Right renal pelvis (tissue), 4 donors: ENCODE measurements at regions not wholly inside any gene's neighbourhood (a gene's known extent, or its start where the extent isn't known, plus 50 kb on each side); places are given as distances from the start of the nearest gene placed in this dataset.
"Not testable (repeated sequence)": the region's sequence is repeated elsewhere in the genome, so short reads cannot be mapped to it uniquely, and the experiment has no call there.

Experiments used
- DNase-seq, 4 donors: peaks; one replicate each; pipeline ENCODE4 v3.0.0-alpha.2; 2013; ENCODE audit warnings: low read depth in 4 of 4, low spot score in 3 of 4, missing footprints in 1 of 4

DNA sequence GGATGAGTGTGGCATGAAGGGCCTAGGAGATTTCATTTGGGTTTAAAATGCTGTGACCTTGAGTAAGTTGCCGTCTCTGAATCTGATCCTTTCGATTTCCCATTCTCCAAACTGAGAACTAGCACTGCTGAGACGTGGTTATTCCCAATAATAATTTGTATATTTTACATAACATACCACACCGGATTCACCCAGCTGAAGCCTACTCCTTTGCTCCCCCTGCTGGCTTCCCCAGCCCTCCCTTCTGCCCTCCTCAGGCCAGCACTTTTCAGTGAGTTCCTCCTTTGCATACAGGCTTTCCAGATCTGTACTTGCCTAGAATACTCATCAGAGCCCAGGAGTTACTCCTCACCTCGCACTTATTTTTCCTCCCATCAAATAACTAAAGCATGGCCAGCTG lies 255.1 kb downstream of the OR4F29 start:
- DNase-seq: not testable (repeated sequence)

GRCh38 chr1:191296-192049 lies 260.0 kb downstream of the OR4F29 start:
- DNase-seq: not testable (repeated sequence)

DNA sequence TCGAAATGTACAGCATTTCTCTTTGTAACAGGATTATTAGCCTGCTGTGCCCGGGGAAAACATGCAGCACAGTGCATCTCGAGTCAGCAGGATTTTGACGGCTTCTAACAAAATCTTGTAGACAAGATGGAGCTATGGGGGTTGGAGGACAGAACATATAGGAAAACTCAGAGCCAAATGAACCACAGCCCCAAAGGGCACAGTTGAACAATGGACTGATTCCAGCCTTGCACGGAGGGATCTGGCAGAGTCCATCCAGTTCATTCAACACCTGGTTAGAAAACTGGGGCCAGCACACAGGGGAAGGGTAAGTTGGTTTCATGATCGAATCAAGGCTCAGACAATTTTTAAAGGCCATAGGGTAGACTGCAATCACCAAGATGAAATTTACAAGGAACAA lies 260.8 kb downstream of the OR4F29 start:
- DNase-seq: not testable (repeated sequence)

DNA sequence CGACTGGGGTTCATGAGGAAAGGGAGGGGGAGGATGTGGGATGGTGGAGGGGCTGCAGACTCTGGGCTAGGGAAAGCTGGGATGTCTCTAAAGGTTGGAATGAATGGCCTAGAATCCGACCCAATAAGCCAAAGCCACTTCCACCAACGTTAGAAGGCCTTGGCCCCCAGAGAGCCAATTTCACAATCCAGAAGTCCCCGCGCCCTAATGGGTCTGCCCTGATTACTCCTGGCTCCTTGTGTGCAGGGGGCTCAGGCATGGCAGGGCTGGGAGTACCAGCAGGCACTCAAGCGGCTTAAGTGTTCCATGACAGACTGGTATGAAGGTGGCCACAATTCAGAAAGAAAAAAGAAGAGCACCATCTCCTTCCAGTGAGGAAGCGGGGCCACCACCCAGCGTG lies 261.6 kb downstream of the OR4F29 start:
- not testable (repeated sequence) for DNase-seq

DNA sequence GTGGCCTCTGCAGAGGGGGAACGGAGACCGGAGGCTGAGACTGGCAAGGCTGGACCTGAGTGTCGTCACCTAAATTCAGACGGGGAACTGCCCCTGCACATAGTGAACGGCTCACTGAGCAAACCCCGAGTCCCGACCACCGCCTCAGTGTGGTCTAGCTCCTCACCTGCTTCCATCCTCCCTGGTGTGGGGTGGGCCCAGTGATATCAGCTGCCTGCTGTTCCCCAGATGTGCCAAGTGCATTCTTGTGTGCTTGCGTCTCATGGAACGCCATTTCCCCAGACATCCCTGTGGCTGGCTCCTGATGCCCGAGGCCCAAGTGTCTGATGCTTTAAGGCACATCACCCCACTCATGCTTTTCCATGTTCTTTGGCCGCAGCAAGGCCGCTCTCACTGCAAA lies 262.2 kb downstream of the OR4F29 start:
- not testable (repeated sequence) for DNase-seq

DNA sequence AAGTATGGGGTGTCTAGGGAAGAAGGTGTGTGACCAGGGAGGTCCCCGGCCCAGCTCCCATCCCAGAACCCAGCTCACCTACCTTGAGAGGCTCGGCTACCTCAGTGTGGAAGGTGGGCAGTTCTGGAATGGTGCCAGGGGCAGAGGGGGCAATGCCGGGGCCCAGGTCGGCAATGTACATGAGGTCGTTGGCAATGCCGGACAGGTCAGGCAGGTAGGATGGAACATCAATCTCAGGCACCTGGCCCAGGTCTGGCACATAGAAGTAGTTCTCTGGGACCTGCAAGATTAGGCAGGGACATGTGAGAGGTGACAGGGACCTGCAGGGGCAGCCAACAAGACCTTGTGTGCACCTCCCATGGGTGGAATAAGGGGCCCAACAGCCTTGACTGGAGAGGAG lies 264.2 kb downstream of the OR4F29 start:
- not testable (repeated sequence) for DNase-seq

- not testable (repeated sequence) for DNase-seq
Measured at GRCh38 chr1:186691-187131, 264.8 kb downstream of the OR4F29 start.

GRCh38 chr1:186223-186622 lies 265.3 kb downstream of the OR4F29 start:
- not testable (repeated sequence) for DNase-seq

DNA sequence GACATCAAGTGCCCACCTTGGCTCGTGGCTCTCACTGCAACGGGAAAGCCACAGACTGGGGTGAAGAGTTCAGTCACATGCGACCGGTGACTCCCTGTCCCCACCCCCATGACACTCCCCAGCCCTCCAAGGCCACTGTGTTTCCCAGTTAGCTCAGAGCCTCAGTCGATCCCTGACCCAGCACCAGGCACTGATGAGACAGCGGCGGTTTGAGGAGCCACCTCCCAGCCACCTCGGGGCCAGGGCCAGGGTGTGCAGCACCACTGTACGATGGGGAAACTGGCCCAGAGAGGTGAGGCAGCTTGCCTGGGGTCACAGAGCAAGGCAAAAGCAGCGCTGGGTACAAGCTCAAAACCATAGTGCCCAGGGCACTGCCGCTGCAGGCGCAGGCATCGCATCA lies 266.0 kb downstream of the OR4F29 start:
- DNase-seq: not testable (repeated sequence)

- DNase-seq: not testable (repeated sequence)
Measured at GRCh38 chr1:184336-184686, 267.2 kb downstream of the OR4F29 start.

DNA sequence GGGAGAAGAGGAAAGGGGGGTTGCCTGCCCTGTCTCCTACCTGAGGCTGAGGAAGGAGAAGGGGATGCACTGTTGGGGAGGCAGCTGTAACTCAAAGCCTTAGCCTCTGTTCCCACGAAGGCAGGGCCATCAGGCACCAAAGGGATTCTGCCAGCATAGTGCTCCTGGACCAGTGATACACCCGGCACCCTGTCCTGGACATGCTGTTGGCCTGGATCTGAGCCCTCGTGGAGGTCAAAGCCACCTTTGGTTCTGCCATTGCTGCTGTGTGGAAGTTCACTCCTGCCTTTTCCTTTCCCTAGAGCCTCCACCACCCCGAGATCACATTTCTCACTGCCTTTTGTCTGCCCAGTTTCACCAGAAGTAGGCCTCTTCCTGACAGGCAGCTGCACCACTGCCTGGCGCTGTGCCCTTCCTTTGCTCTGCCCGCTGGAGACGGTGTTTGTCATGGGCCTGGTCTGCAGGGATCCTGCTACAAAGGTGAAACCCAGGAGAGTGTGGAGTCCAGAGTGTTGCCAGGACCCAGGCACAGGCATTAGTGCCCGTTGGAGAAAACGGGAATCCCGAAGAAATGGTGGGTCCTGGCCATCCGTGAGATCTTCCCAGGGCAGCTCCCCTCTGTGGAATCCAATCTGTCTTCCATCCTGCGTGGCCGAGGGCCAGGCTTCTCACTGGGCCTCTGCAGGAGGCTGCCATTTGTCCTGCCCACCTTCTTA lies 267.7 kb downstream of the OR4F29 start:
- DNase-seq: not testable (repeated sequence)

GRCh38 chr1:183081-183480 lies 268.4 kb downstream of the OR4F29 start:
- DNase-seq: not testable (repeated sequence)

DNA sequence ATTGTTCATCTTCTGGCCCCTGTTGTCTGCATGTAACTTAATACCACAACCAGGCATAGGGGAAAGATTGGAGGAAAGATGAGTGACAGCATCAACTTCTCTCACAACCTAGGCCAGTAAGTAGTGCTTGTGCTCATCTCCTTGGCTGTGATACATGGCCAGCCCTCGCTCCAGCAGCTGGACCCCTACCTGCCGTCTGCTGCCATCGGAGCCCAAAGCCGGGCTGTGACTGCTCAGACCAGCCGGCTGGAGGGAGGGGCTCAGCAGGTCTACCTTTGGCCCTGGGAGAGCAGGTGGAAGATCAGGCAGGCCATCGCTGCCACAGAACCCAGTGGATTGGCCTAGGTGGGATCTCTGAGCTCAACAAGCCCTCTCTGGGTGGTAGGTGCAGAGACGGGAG lies 268.8 kb downstream of the OR4F29 start:
- DNase-seq: not testable (repeated sequence)

- DNase-seq: peak; percentile 34 to 46 (median 38)
Measured at GRCh38 chr1:181247-182216, 269.9 kb downstream of the OR4F29 start.

- DNase-seq: not testable (repeated sequence)
Measured at GRCh38 chr1:180749-181205, 270.7 kb downstream of the OR4F29 start.

DNA sequence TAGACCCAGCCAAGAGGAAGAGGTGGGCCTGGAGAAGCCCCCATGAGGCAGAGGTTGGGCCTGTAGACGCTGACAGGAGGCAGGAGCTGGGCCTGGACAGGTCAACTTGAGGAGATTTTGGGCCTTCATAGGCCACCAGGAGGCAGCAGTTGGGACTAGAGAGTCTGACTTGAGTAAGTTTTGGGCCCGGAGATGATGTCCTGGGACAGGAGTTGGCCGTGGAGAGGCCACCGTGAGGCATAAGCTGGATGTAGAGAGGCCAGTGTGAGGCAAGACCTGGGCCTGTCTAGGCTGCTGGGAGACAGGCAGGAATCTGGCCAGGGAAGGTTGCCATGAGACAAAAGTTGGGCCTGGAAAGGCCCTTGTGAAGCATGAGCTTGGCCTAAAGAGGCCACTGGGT lies 312.6 kb downstream of the OR4F29 start:
- DNase-seq: not testable (repeated sequence)

GRCh38 chr1:137664-138063 lies 313.8 kb downstream of the OR4F29 start:
- DNase-seq: not testable (repeated sequence)

GRCh38 chr1:136344-136932 lies 315.0 kb downstream of the OR4F29 start:
- not testable (repeated sequence) for DNase-seq

- DNase-seq: not testable (repeated sequence)
Measured at GRCh38 chr1:134936-135335, 316.5 kb downstream of the OR4F29 start.

GRCh38 chr1:118440-118839 lies 333.0 kb downstream of the OR4F29 start:
- not testable (repeated sequence) for DNase-seq
